GM12865 (cell line): ENCODE measurements at regions not wholly inside any gene's neighbourhood (a gene's known extent, or its start where the extent isn't known, plus 50 kb on each side); places are given as distances from the start of the nearest gene placed in this dataset.
A peak's percentile ranks its signal among the peaks of the same experiment; 100 is the strongest.

ENCODE experiments used
- DNase-seq: peaks from one replicate; pipeline ENCODE4 v3.0.0; 2010; ENCODE audit warnings: low read depth
- H3K4me3 ChIP-seq: 2 replicates; pipeline ENCODE4 v1.5.1; 2011; ENCODE audit warnings: mild to moderate bottlenecking, low read depth, low read length, control low read depth
- TF ChIP-seq, protein P1 (sequence below): IDR thresholded peaks from 2 replicates; pipeline ENCODE4 v1.5.1; 2011; ENCODE audit warnings: low read length, control low read depth, low read depth, inconsistent platforms; ENCODE audit not compliant: insufficient read depth; ENCODE audit errors: missing control alignments

DNA sequence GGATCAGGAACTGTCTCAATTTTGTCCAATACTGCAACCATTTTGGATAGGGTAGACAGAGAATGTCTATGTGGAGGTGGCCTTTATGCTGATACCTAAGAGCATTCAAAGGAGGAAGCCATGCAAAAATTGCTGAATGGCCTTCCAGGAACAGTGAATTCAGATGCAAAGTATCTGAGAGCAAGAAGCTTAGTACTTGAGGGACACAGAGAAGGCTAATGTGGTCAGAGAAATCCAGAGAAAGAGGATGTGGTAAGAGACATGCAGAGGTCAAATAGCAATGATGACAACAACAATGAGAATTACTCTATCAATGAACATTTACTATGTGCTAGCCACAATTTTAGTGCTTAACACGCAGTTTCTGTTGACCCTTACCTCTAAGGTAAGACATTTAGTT lies 785.6 kb upstream of the KLHL1 start:
- no peak overlapping the region for H3K4me3 ChIP-seq
- peak; percentile 10 for DNase-seq
- TF ChIP-seq, protein P1, sequence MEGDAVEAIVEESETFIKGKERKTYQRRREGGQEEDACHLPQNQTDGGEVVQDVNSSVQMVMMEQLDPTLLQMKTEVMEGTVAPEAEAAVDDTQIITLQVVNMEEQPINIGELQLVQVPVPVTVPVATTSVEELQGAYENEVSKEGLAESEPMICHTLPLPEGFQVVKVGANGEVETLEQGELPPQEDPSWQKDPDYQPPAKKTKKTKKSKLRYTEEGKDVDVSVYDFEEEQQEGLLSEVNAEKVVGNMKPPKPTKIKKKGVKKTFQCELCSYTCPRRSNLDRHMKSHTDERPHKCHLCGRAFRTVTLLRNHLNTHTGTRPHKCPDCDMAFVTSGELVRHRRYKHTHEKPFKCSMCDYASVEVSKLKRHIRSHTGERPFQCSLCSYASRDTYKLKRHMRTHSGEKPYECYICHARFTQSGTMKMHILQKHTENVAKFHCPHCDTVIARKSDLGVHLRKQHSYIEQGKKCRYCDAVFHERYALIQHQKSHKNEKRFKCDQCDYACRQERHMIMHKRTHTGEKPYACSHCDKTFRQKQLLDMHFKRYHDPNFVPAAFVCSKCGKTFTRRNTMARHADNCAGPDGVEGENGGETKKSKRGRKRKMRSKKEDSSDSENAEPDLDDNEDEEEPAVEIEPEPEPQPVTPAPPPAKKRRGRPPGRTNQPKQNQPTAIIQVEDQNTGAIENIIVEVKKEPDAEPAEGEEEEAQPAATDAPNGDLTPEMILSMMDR, result no peak

DNA sequence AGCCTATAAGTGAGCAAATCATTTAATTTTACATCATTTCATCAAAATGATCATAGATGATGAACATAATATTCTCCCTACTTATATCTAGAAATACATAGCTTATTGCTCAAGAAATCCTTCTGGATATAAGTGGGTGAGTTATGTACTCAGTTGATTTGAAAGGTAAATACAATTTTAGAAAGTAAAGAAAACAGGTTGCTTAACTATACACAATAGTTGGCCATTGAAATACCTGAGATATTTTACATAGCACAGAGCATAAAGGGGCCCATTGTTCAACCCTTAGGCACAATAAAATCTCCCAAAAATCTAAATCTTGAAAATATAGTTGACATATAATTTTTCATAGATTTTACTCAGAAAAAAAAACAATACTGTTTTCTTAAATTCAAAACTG lies 782.0 kb upstream of the KLHL1 start:
- H3K4me3 ChIP-seq, result no peak overlapping the region
- TF ChIP-seq, protein P1, result no peak
- no peak for DNase-seq

DNA sequence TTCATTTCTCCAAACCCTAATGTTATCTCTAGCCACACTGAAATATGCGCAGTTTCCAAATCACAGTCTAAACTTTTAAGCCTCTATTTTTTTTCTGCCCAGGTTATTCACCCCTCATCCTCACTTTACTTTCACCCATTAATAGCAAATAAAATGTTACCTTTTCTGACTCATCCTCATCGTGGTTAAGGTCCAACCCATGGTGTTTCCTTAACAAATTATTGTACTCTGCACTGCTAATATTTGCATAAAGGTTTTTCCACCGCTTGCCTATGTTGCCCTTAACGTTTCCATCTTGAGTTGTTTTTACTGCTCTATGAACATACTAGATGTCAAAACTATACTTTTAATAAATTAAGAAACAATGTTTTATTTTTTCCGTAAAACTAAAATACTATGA lies 780.9 kb upstream of the KLHL1 start:
- DNase-seq, result no peak
- TF ChIP-seq, protein P1, result no peak
- H3K4me3 ChIP-seq, result no peak overlapping the region

DNA sequence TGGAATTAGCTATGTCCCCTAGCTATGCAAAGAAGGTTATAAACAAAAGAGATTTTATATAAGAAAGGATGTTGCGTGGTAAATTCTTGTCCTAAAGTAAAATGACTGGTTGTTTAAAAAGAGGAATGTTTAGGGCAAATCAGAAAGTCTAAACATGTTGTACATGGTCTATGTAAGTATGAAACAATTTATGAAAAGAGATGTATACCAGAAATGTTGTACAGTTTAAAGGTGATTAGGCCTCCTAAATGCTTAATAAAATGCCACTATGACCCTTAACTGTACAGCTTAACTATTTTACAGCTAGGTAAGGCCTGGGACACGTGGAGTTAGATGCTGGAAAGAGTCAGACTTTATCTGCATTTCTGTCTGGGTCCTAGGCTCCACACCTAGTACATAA lies 775.9 kb upstream of the KLHL1 start:
- no peak for DNase-seq
- H3K4me3 ChIP-seq, result no peak overlapping the region
- TF ChIP-seq, protein P1, result no peak

DNA sequence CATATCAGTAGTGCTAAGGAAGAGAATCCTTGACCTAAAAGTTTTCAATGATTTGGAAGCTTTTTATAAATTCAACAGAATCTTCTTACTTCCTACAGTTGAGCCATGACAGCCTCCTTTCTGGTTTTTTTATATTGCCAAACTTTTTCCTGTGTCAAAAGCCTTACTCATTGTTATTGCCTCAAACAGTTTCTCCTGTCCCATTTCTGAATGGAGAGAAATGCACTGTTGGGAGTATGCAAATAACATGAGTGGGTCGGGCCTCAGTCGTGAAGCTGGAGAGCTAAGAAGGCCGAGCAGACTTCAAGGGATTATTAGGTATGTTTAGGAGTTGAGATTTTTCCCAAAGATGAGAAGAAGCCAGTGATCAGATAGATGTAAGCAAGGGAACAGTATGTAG lies 766.4 kb upstream of the KLHL1 start:
- DNase-seq, result no peak
- no peak overlapping the region for H3K4me3 ChIP-seq
- TF ChIP-seq, protein P1, result no peak

DNA sequence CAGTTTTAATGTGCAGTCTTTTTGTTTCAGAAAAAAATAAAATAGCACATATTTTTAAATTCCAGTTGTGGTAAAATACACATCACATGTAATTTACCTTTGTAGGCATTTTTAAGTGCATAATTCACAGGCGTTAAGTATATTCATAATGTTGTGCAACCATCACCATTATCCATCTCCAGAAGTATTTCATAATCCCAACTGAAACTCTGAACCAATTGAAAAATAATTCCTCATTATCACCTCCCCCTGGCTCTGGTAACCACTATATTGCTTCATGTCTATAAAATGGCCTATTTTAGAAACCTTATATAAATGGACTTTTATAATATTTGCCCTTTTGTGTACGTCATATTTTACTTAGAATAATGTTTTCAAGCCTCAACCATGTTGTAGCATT lies 756.5 kb upstream of the KLHL1 start:
- no peak overlapping the region for H3K4me3 ChIP-seq
- DNase-seq, result no peak
- TF ChIP-seq, protein P1, result no peak

DNA sequence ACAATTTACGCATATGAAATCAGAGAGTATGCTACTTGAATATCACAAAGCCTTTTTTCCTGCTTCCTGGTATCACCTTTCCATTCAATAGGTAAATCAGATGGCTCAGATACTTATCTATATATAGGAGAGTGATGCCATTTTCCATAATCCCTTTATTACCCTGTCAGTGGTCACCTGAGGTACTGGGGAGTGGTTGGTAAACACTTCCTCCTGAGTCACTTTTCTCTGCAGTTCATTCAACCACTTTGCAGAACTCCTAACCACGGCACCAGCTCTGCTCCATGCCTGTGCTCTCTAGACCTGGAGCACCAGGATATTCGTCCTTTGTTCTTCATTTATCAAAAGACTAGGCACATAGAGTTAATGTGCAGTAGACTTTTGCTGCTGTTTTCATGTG lies 748.5 kb upstream of the KLHL1 start:
- TF ChIP-seq, protein P1, result no peak
- no peak for DNase-seq
- H3K4me3 ChIP-seq, result no peak overlapping the region
